Cardiac muscle cell (in vitro differentiated cells and primary cell): ENCODE measurements at regions not wholly inside any gene's neighbourhood (a gene's known extent, or its start where the extent isn't known, plus 50 kb on each side); places are given as distances from the start of the nearest gene placed in this dataset.

Experiments
- DNase-seq, 2 donors: peaks; one replicate each; pipeline versions ENCODE4 v3.0.0 to v3.0.0-alpha.2; 2010 to 2017; ENCODE audit warnings: low read depth in 1 of 2, low spot score in 1 of 2
- H3K27ac ChIP-seq: fragments of 200-600 bp; sonication (generic); 2 replicates; pipeline ENCODE4 v1.5.1; 2016
- H3K27me3 ChIP-seq: fragments of 200-600 bp; sonication (generic); 2 replicates; pipeline ENCODE4 v1.6.0; 2016; ENCODE audit warnings: control low read depth
- H3K36me3 ChIP-seq: fragments of 200-600 bp; sonication (generic); 2 replicates; pipeline ENCODE4 v1.5.1; 2016; ENCODE audit warnings: control low read depth
- H3K4me1 ChIP-seq: fragments of 200-600 bp; sonication (generic); 2 replicates; pipeline ENCODE4 v1.8.1; 2017; ENCODE audit warnings: low read depth, mild to moderate bottlenecking, mixed run types
- H3K4me3 ChIP-seq: fragments of 200-600 bp; sonication (generic); 2 replicates; pipeline ENCODE4 v1.5.1; 2016; ENCODE audit warnings: mild to moderate bottlenecking
- H3K9me3 ChIP-seq: fragments of 200-600 bp; sonication (generic); 2 replicates; pipeline ENCODE4 v1.5.1; 2017; ENCODE audit warnings: low read depth, mild to moderate bottlenecking, control low read depth
- TF ChIP-seq, protein P1 (sequence below): IDR thresholded peaks from 2 replicates; pipeline ENCODE4 v1.5.1; 2012; ENCODE audit warnings: low read depth, mild to moderate bottlenecking, low read length

DNA sequence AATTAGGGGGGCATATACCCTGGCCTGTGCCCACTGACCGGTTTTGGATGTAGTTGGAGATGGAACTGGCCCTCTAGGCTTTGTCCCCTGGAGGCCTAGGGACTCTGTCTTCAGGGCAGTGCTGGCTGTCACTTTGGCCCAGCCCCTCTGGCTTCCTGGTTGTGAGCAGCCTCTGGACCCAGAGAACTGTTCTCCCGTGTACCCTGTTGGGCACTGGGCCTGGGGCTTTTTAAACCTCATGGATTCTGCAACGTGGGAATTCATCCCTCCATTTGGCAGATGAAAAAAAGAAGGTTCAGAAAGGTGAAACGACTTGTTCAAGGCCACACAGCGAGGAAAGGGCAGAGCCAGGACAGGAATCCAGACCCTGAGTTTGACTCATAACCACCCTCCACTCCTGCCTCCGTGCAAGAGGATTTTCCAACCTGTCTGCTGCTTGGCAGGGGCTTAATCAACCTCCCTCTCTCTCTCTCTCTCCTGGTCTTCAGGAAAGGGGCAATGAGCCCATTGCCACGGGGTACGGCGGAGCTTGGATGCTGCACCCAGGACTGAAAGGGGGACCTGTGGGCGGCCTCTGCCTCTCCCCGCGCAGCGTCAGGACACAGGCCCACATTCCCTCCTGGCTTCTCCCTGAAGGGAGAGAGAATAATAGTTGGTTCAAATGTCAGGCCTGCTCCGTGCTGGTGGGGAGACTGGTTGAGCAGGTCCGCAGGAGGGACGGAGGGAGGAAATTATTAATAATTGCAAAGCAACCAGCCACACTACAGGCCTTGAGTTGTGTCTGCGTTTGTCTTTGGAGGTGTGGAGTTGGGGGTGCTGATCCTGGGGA lies 56.0 kb downstream of the CEBPB start:
- no peaks in the 10 kb centered on the region for H3K27me3 ChIP-seq
- H3K9me3 ChIP-seq: no peaks in the 10 kb centered on the region
- H3K27ac ChIP-seq: no peak overlapping the region
- H3K4me1 ChIP-seq: no peaks in the 10 kb centered on the region
- no peaks in the 10 kb centered on the region for H3K36me3 ChIP-seq
- no peak overlapping the region for H3K4me3 ChIP-seq
- no peak for DNase-seq
- TF ChIP-seq, protein P1, sequence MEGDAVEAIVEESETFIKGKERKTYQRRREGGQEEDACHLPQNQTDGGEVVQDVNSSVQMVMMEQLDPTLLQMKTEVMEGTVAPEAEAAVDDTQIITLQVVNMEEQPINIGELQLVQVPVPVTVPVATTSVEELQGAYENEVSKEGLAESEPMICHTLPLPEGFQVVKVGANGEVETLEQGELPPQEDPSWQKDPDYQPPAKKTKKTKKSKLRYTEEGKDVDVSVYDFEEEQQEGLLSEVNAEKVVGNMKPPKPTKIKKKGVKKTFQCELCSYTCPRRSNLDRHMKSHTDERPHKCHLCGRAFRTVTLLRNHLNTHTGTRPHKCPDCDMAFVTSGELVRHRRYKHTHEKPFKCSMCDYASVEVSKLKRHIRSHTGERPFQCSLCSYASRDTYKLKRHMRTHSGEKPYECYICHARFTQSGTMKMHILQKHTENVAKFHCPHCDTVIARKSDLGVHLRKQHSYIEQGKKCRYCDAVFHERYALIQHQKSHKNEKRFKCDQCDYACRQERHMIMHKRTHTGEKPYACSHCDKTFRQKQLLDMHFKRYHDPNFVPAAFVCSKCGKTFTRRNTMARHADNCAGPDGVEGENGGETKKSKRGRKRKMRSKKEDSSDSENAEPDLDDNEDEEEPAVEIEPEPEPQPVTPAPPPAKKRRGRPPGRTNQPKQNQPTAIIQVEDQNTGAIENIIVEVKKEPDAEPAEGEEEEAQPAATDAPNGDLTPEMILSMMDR: no peak

DNA sequence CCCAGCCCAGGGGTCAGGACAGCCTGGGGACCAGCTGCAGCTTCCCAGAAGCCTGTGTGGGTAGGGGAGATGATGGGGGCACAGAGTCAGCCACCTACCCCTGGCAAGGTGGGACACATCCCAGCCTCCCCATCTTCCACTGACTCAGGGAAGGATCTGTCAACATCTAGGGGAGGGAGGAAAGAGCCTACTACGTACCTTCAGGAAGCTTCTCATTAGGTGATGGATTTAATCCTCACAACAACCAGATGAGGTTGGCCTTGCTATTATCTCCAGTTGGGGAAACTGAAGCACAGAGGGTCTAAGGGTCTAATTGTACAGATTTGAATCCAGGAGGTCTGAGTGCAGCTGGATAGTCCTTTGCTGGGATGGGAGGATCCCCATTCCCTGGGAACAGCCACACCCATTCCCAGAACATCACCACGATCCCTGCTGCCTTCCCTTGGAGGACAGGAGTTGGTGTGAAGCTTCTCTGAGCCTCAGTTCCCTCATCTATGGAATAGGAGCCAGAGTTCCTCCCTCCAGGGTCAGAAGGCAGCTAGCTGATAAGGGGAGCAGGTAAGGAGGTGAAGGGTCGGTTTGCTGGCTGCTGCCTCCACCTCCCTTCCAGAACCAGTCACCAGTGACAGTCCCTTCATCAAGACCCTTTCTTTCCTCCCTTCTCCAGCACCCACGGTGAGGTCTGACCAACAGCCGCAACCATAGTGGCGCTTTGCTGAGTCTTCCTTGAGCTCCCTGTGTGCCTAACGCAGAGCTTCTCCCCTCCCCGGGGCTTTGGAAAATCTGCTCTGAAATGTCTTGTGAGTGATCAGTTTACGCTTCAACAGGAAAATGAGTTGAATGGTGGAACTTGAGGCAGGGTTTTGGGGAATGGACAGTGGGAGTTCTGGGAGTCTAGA lies 56.8 kb downstream of the CEBPB start:
- no peaks in the 10 kb centered on the region for H3K27me3 ChIP-seq
- no peaks in the 10 kb centered on the region for H3K9me3 ChIP-seq
- H3K27ac ChIP-seq: no peak overlapping the region
- H3K36me3 ChIP-seq: no peaks in the 10 kb centered on the region
- no peak for DNase-seq
- TF ChIP-seq, protein P1: no peak
- H3K4me3 ChIP-seq: no peak overlapping the region
- no peaks in the 10 kb centered on the region for H3K4me1 ChIP-seq

DNA sequence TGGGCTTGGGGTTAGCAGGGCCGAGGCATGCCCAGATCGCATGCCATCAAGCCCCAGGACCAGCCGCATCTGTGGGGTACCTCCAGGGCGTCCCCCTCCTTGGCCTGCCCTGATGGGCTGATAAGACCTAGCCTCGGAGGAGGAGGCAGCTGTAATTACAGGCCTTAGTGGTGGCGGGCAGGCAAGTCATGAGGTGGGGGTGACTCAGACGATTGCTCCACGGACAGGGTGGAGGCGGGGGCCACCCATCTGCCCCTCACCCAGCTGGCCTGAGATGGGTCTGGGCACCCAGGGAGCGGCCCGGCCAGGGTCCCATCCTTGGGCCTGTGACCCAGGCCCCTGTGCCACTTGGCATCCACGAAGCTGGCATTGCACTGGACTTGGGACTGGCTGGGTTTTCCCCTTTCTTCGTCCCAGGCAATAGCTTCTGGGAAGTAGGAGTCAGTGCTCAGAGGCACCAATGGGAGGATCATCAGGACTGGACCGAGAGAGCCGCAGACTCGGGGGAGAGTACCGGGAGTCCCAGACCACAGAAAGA lies 57.5 kb downstream of the CEBPB start:
- H3K27ac ChIP-seq: no peak overlapping the region

DNA sequence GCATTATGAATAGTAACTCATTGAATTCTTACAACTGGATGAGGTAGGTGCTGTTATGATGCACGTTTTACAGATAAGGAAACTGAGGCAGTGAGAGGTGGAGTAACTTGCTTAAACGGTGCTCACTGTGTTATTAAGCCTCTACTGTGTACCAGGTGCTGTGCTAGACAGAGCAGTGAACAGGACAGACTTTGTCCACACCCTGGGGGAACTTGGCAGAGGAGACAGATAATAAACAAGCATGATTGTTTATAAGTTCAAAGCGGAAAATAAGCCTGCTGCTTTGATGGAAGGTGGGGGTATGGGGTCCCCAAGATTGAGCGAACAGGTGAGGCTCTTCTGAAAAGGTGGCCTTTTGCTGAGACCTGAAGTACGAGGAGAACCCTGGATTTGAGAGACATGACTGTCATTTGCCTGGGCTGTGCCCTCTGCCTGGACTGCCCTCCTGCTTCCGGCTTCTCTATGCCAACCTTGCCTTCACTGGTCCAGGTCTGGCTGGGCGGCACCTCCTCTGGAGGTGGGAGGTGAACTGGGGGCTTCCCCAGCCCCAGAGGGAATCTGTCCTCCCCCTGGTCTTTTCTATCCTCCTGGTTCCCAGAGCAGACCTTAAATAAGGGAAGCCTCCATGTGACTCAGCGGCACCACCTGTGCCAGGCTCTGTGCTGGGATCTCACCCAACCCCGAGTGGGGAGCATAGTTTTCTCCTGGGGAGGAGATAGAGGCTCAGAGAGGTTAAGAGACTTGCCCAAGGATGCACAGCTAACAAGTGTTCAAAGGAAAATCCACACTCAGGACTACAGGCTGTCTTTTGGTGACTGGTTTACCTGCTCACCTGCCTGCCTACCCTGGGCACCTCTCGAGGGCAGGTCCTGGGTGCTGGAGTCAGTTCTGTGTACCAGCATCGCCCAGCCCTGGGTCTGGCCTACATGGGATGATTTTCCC lies 59.1 kb downstream of the CEBPB start:
- Histone ChIP-seq H3K27ac (no peak overlapping the region), H3K4me1 (no peaks in the 10 kb centered on the region), H3K9me3 (no peaks in the 10 kb centered on the region), H3K36me3 (no peaks in the 10 kb centered on the region), H3K27me3 (no peaks in the 10 kb centered on the region), H3K4me3 (no peak overlapping the region)
- TF ChIP-seq, protein P1: no peak
- DNase-seq: no peak

More for the DNA sequence above, 57.5 kb downstream of the CEBPB start:
- peak in 1 of 2 donors; percentile 60 for DNase-seq
- Histone ChIP-seq H3K4me3 (no peak overlapping the region), H3K27me3 (no peaks in the 10 kb centered on the region), H3K4me1 (no peaks in the 10 kb centered on the region), H3K9me3 (no peaks in the 10 kb centered on the region), H3K36me3 (no peaks in the 10 kb centered on the region)
- TF ChIP-seq, protein P1: no peak
